ENCODE measurements at regions not wholly inside any gene's neighbourhood (a gene's known extent, or its start where the extent isn't known, plus 50 kb on each side); places are given as distances from the start of the nearest gene placed in this dataset.

GRCh38 chr7:46071076-46071475 is 150.0 kb upstream of the IGFBP3 start:
- ChIA-PET POLR2A (no interaction called here), CTCF (interaction anchor here (0.6 kb wide), 1 partner anchor 151 kb away, joined by 3 read pairs; no protein-coding TSS in a partner anchor)
- Histone ChIP-seq H3K27me3 (ENCODE audit: control insufficient read depth, insufficient read depth, low read length) (no peaks in the 10 kb centered on the region), H3K9me3 (ENCODE audit: control insufficient read depth, insufficient read depth, low read length) (no peaks in the 10 kb centered on the region), H3K4me3 (ENCODE audit: low read depth, low read length) (no peak overlapping the region), H3K27ac (ENCODE audit: low read depth, low read length) (no peak overlapping the region)
- no peak for DNase-seq (ENCODE audit: low read depth, low spot score)
- TF ChIP-seq, protein P1, sequence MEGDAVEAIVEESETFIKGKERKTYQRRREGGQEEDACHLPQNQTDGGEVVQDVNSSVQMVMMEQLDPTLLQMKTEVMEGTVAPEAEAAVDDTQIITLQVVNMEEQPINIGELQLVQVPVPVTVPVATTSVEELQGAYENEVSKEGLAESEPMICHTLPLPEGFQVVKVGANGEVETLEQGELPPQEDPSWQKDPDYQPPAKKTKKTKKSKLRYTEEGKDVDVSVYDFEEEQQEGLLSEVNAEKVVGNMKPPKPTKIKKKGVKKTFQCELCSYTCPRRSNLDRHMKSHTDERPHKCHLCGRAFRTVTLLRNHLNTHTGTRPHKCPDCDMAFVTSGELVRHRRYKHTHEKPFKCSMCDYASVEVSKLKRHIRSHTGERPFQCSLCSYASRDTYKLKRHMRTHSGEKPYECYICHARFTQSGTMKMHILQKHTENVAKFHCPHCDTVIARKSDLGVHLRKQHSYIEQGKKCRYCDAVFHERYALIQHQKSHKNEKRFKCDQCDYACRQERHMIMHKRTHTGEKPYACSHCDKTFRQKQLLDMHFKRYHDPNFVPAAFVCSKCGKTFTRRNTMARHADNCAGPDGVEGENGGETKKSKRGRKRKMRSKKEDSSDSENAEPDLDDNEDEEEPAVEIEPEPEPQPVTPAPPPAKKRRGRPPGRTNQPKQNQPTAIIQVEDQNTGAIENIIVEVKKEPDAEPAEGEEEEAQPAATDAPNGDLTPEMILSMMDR (IDR thresholded peaks at IDR 0.05; ENCODE audit: low read depth, low read length), result no peak

- ChIA-PET CTCF (no interaction called here), POLR2A (no interaction called here)
- no peak overlapping the region for H3K27ac ChIP-seq (ENCODE audit: low read depth, low read length)
- TF ChIP-seq, protein P1 (IDR thresholded peaks at IDR 0.05; ENCODE audit: low read depth, low read length), result no peak
- no peak for DNase-seq (ENCODE audit: low read depth, low spot score)
- H3K9me3 ChIP-seq (ENCODE audit: control insufficient read depth, insufficient read depth, low read length), result no peaks in the 10 kb centered on the region
- no peaks in the 10 kb centered on the region for H3K27me3 ChIP-seq (ENCODE audit: control insufficient read depth, insufficient read depth, low read length)
- H3K4me3 ChIP-seq (ENCODE audit: low read depth, low read length), result no peak overlapping the region
Measured at GRCh38 chr7:46068159-46068558, 147.1 kb upstream of the IGFBP3 start.

GRCh38 chr7:46059308-46060020 is 138.4 kb upstream of the IGFBP3 start:
- TF ChIP-seq, protein P1 (IDR thresholded peaks at IDR 0.05; ENCODE audit: low read depth, low read length), result no peak
- Histone ChIP-seq H3K27ac (ENCODE audit: low read depth, low read length) (no peak overlapping the region), H3K9me3 (ENCODE audit: control insufficient read depth, insufficient read depth, low read length) (no peaks in the 10 kb centered on the region; the same call in 1 of the 2 replicates), H3K4me3 (ENCODE audit: low read depth, low read length) (no peak overlapping the region), H3K27me3 (ENCODE audit: control insufficient read depth, insufficient read depth, low read length) (no peaks in the 10 kb centered on the region)
- DNase-seq (ENCODE audit: low read depth, low spot score), result no peak
- POLR2A ChIA-PET, result no interaction called here
- CTCF ChIA-PET, result no interaction called here

DNA sequence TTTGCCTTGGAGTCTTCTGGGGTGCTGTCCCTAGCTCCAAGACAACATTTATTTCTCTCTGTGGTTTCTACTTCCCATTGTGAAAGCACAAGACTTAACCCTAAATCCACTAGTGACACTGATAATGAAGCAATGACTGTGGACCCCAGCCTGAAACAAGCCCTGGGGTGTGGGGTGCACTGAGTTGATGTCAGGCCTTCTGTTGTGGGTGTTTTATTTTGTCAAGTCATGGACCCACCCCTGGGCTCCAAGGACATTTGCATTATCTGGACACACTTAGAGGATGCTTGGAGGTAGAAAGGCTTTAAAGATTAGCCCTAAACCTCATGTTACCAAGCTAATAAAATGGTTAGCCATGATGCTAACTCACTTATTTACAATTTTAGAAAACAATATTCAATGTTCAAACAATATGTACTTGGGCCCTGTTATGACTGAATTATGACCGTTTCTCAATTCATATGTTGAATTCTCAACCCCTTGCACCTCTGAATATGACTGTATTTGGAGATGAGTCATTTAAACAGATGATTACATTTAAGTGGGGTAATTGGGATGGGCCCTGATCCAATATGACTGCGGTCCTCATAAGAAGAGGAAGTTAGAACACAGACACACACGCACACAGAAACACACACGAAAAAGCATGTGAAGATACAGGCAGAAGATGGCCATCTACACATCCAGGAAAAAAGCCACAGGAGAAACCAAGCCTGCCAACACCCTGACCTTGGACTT is 137.2 kb upstream of the IGFBP3 start:
- ChIA-PET CTCF (interaction anchor here (0.9 kb wide), 1 partner anchor 135 kb away, joined by 3 read pairs; no protein-coding TSS in a partner anchor), POLR2A (no interaction called here)
- H3K4me3 ChIP-seq (ENCODE audit: low read depth, low read length), result no peak overlapping the region
- TF ChIP-seq, protein P1 (IDR thresholded peaks at IDR 0.05; ENCODE audit: low read depth, low read length), result no peak
- no peak overlapping the region for H3K27ac ChIP-seq (ENCODE audit: low read depth, low read length)
- no peak for DNase-seq (ENCODE audit: low read depth, low spot score)
- no peaks in the 10 kb centered on the region for H3K27me3 ChIP-seq (ENCODE audit: control insufficient read depth, insufficient read depth, low read length)
- no peaks in the 10 kb centered on the region; the same call in 1 of the 2 replicates for H3K9me3 ChIP-seq (ENCODE audit: control insufficient read depth, insufficient read depth, low read length)

DNA sequence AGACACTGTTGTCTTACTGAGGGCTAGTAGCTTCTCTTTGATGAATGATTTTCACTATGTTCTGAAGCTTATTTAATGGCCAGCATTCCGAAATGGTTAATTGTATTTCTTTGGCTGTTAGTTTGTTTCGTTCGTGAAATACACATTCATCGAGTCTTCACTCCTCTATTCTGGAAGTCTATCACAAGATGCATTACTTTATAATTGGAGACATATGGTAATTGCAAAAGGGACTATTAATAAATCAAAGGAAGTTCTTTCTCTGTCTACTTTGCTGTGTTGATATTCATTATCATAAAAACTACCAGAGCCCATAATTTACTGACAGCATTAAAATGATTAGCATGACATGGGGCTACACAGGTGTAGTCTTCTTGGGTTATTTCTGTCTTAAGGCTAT is 133.8 kb upstream of the IGFBP3 start:
- DNase-seq (ENCODE audit: low read depth, low spot score), result no peak
- Histone ChIP-seq H3K9me3 (ENCODE audit: control insufficient read depth, insufficient read depth, low read length) (no peaks in the 10 kb centered on the region; the same call in 1 of the 2 replicates), H3K27me3 (ENCODE audit: control insufficient read depth, insufficient read depth, low read length) (no peaks in the 10 kb centered on the region), H3K4me3 (ENCODE audit: low read depth, low read length) (no peak overlapping the region), H3K27ac (ENCODE audit: low read depth, low read length) (no peak overlapping the region)
- TF ChIP-seq, protein P1 (IDR thresholded peaks at IDR 0.05; ENCODE audit: low read depth, low read length), result no peak
- ChIA-PET POLR2A (no interaction called here), CTCF (no interaction called here)
